ENCODE measurements at regions not wholly inside any gene's neighbourhood (a gene's known extent, or its start where the extent isn't known, plus 50 kb on each side); places are given as distances from the start of the nearest gene placed in this dataset.

- Mint-ChIP-seq H3K36me3 (ENCODE audit: low read depth) (no peaks in the 10 kb centered on the region), H3K27me3 (peaks cover 5% of the 10 kb centered on the region), H3K27ac (no peak overlapping the region), H3K4me3 (no peak overlapping the region), H3K4me1 (ENCODE audit: low read depth) (no peaks in the 10 kb centered on the region), H3K9me3 (no peaks in the 10 kb centered on the region)
- no peak for ATAC-seq (ENCODE audit: poor library complexity)
- no peaks in the 10 kb centered on the region for H3K36me3 ChIP-seq (ENCODE audit: insufficient read depth, low read length)
- ChIA-PET CTCF (no interaction called here), POLR2A (no interaction called here)
- intact Hi-C loops (cut with DNase I, micrococcal nuclease), result no loop called here
- H3K9me3 ChIP-seq (ENCODE audit: control insufficient read depth in 1 of 2, insufficient read depth in 1 of 2, low read length in 2 of 2), result no peaks in the 10 kb centered on the region
- H3K27me3 ChIP-seq (ENCODE audit: control insufficient read depth in 1 of 2, insufficient read depth in 2 of 2, low read length in 2 of 2), result no peaks in the 10 kb centered on the region
- TF ChIP-seq CTCF (IDR thresholded peaks at IDR 0.05), result no peak
- H3K4me1 ChIP-seq (ENCODE audit: insufficient read depth, low read length), result no peaks in the 10 kb centered on the region
- DNase-seq, result no peak
- H3K4me3 ChIP-seq (ENCODE audit: low read length), result no peak overlapping the region
- no peak overlapping the region for H3K27ac ChIP-seq (ENCODE audit: low read depth in 1 of 2, low read length in 2 of 2)
Measured at GRCh38 chr5:158139161-158139560, 280.2 kb upstream of the CLINT1 start.

- Mint-ChIP-seq H3K27me3 (peaks cover 5% of the 10 kb centered on the region), H3K9me3 (no peaks in the 10 kb centered on the region), H3K4me3 (no peak overlapping the region), H3K4me1 (ENCODE audit: low read depth) (no peaks in the 10 kb centered on the region), H3K27ac (no peak overlapping the region), H3K36me3 (ENCODE audit: low read depth) (no peaks in the 10 kb centered on the region)
- no peaks in the 10 kb centered on the region for H3K36me3 ChIP-seq (ENCODE audit: insufficient read depth, low read length)
- no peaks in the 10 kb centered on the region for H3K4me1 ChIP-seq (ENCODE audit: insufficient read depth, low read length)
- no peaks in the 10 kb centered on the region for H3K27me3 ChIP-seq (ENCODE audit: control insufficient read depth in 1 of 2, insufficient read depth in 2 of 2, low read length in 2 of 2)
- DNase-seq (no peak), ATAC-seq (ENCODE audit: poor library complexity) (no peak)
- no peak for TF ChIP-seq CTCF (IDR thresholded peaks at IDR 0.05)
- H3K9me3 ChIP-seq (ENCODE audit: control insufficient read depth in 1 of 2, insufficient read depth in 1 of 2, low read length in 2 of 2), result no peaks in the 10 kb centered on the region
- no peak overlapping the region for H3K27ac ChIP-seq (ENCODE audit: low read depth in 1 of 2, low read length in 2 of 2)
- CTCF ChIA-PET, result no interaction called here
- intact Hi-C loops (cut with DNase I, micrococcal nuclease), result no loop called here
- no peak overlapping the region for H3K4me3 ChIP-seq (ENCODE audit: low read length)
- POLR2A ChIA-PET, result no interaction called here
Measured at GRCh38 chr5:158135682-158136179, 276.8 kb upstream of the CLINT1 start.

- CTCF ChIA-PET, result no interaction called here
- Mint-ChIP-seq H3K36me3 (ENCODE audit: low read depth) (no peaks in the 10 kb centered on the region), H3K4me3 (no peak overlapping the region), H3K4me1 (ENCODE audit: low read depth) (no peaks in the 10 kb centered on the region), H3K9me3 (no peaks in the 10 kb centered on the region), H3K27me3 (no peaks in the 10 kb centered on the region), H3K27ac (no peak overlapping the region)
- POLR2A ChIA-PET, result no interaction called here
- Histone ChIP-seq H3K36me3 (ENCODE audit: insufficient read depth, low read length) (no peaks in the 10 kb centered on the region), H3K27me3 (ENCODE audit: control insufficient read depth in 1 of 2, insufficient read depth in 2 of 2, low read length in 2 of 2) (no peaks in the 10 kb centered on the region), H3K4me3 (ENCODE audit: low read length) (no peak overlapping the region), H3K4me1 (ENCODE audit: insufficient read depth, low read length) (no peaks in the 10 kb centered on the region), H3K27ac (ENCODE audit: low read depth in 1 of 2, low read length in 2 of 2) (no peak overlapping the region), H3K9me3 (ENCODE audit: control insufficient read depth in 1 of 2, insufficient read depth in 1 of 2, low read length in 2 of 2) (no peaks in the 10 kb centered on the region)
- no peak for TF ChIP-seq CTCF (IDR thresholded peaks at IDR 0.05)
- intact Hi-C loops (cut with DNase I, micrococcal nuclease), result no loop called here
- no peak for ATAC-seq (ENCODE audit: poor library complexity)
- DNase-seq, result no peak
Measured at GRCh38 chr5:158133369-158133768, 274.4 kb upstream of the CLINT1 start.

All from CD4-positive, alpha-beta T cell (primary cell).